ENCODE measurements at regions not wholly inside any gene's neighbourhood (a gene's known extent, or its start where the extent isn't known, plus 50 kb on each side); places are given as distances from the start of the nearest gene placed in this dataset.

- TF ChIP-seq POLR2A (IDR thresholded peaks at IDR 0.05; ENCODE audit: low read depth, low read length): no peak
- no peak for TF ChIP-seq POLR2AphosphoS5 (IDR thresholded peaks at IDR 0.05; ENCODE audit: low read depth, low read length)
- no peak for TF ChIP-seq TAF1 (IDR thresholded peaks at IDR 0.05; ENCODE audit: low read depth, low read length)
- TF ChIP-seq SPI1 (IDR thresholded peaks at IDR 0.05; ENCODE audit: low read depth, low read length): no peak
- no peak for TF ChIP-seq POU2F2 (IDR thresholded peaks at IDR 0.05; ENCODE audit: low read depth, low read length)
- TF ChIP-seq PAX5 (IDR thresholded peaks at IDR 0.05; ENCODE audit: insufficient read depth, low read length, severe bottlenecking): no peak
Observed at GRCh38 chr3:27556887-27557286, 72.7 kb upstream of the SLC4A7 start.

All from GM12891 (cell line).